ENCODE measurements at regions not wholly inside any gene's neighbourhood (a gene's known extent, or its start where the extent isn't known, plus 50 kb on each side); places are given as distances from the start of the nearest gene placed in this dataset.

DNA sequence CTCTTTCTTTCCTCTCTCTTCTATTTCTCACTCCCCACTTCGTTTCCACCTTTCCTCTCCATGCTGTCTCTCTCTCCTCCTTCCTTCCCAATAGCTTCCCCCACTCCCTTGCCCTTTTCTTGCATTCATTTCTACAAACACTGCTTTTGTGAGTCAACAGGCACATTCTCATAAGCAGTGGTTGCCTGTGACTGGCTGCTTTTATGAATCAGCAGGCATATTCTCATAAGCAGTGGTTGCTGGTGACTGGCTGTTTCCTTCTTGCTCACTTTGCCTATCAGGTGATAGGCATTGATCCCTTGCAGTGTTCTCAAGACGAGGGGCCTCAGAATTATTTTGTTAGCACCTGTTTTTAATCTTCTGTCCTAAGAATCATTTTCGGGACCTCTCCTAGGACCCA, 116.1 kb upstream of the ACTBL2 start:
- H4K20me1 ChIP-seq (ENCODE audit: insufficient read depth, low read length): no peaks in the 10 kb centered on the region
- H3F3A ChIP-seq (ENCODE audit: insufficient read depth, low read length): no peaks in the 10 kb centered on the region
- no peak overlapping the region for H3K4me2 ChIP-seq (ENCODE audit: low read length)
- TF ChIP-seq EZH2 (IDR thresholded peaks at IDR 0.05; ENCODE audit: borderline replicate concordance, low read length) (no peak), CTCF (IDR thresholded peaks at IDR 0.05; ENCODE audit: low read length) (no peak)
- H3K9me2 ChIP-seq (ENCODE audit: low read depth, low read length): no peaks in the 10 kb centered on the region
- H3K79me2 ChIP-seq (ENCODE audit: insufficient read depth, low read length): no peaks in the 10 kb centered on the region
- no peaks in the 10 kb centered on the region for H3K27me3 ChIP-seq (ENCODE audit: insufficient read depth, low read length)
- H3K36me3 ChIP-seq (ENCODE audit: insufficient read depth, low read length): no peaks in the 10 kb centered on the region
- no peaks in the 10 kb centered on the region for H3K9me3 ChIP-seq (ENCODE audit: low read length)
- no peak overlapping the region for H3K27ac ChIP-seq (ENCODE audit: low read depth, low read length, poor library complexity, severe bottlenecking)
- no peak overlapping the region for H2AFZ ChIP-seq (ENCODE audit: low read length)
- no peaks in the 10 kb centered on the region for H3K4me1 ChIP-seq (ENCODE audit: insufficient read depth, low read length, severe bottlenecking)
- H3K4me3 ChIP-seq (ENCODE audit: low read depth, low read length, poor library complexity, severe bottlenecking): no peak overlapping the region
- no peak overlapping the region for H3K9ac ChIP-seq (ENCODE audit: low read length)

DNA sequence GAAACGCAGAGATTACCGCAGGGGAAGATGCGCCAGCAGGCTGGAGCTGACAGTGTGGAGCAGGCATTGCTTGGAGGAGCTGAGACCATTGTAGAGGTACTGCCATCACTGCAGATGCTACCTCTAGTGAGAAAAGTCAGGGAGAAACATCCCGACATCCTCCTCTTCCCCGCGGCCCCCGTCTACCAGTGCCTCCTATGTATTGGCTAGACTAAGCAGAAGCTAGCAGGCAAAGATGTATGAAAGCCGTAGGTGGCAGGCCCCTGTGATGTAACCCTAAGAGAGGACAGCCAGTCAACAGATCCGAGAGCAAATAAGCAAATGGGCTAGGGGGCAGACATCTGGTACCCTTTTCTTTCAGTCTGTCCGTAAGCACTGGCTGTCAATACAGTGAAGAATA, 115.5 kb upstream of the ACTBL2 start:
- no peak overlapping the region for H2AFZ ChIP-seq (ENCODE audit: low read length)
- no peaks in the 10 kb centered on the region for H3K4me1 ChIP-seq (ENCODE audit: insufficient read depth, low read length, severe bottlenecking)
- H3K4me2 ChIP-seq (ENCODE audit: low read length): no peak overlapping the region
- no peak overlapping the region for H3K9ac ChIP-seq (ENCODE audit: low read length)
- no peaks in the 10 kb centered on the region for H3K9me2 ChIP-seq (ENCODE audit: low read depth, low read length)
- TF ChIP-seq EZH2 (IDR thresholded peaks at IDR 0.05; ENCODE audit: borderline replicate concordance, low read length): no peak
- TF ChIP-seq CTCF (IDR thresholded peaks at IDR 0.05; ENCODE audit: low read length): no peak
- no peak overlapping the region for H3K4me3 ChIP-seq (ENCODE audit: low read depth, low read length, poor library complexity, severe bottlenecking)
- no peaks in the 10 kb centered on the region for H4K20me1 ChIP-seq (ENCODE audit: insufficient read depth, low read length)
- H3K36me3 ChIP-seq (ENCODE audit: insufficient read depth, low read length): no peaks in the 10 kb centered on the region
- no peaks in the 10 kb centered on the region for H3F3A ChIP-seq (ENCODE audit: insufficient read depth, low read length)
- no peak overlapping the region for H3K27ac ChIP-seq (ENCODE audit: low read depth, low read length, poor library complexity, severe bottlenecking)
- H3K9me3 ChIP-seq (ENCODE audit: low read length): no peaks in the 10 kb centered on the region
- no peaks in the 10 kb centered on the region for H3K27me3 ChIP-seq (ENCODE audit: insufficient read depth, low read length)
- H3K79me2 ChIP-seq (ENCODE audit: insufficient read depth, low read length): no peaks in the 10 kb centered on the region

- Histone ChIP-seq H3K27ac (ENCODE audit: low read depth, low read length, poor library complexity, severe bottlenecking) (no peak overlapping the region), H3K9me2 (ENCODE audit: low read depth, low read length) (no peaks in the 10 kb centered on the region), H3K4me1 (ENCODE audit: insufficient read depth, low read length, severe bottlenecking) (no peaks in the 10 kb centered on the region), H3K9me3 (ENCODE audit: low read length) (no peaks in the 10 kb centered on the region), H2AFZ (ENCODE audit: low read length) (no peak overlapping the region), H3K36me3 (ENCODE audit: insufficient read depth, low read length) (no peaks in the 10 kb centered on the region), H3K4me3 (ENCODE audit: low read depth, low read length, poor library complexity, severe bottlenecking) (no peak overlapping the region), H4K20me1 (ENCODE audit: insufficient read depth, low read length) (no peaks in the 10 kb centered on the region), H3K9ac (ENCODE audit: low read length) (no peak overlapping the region), H3K27me3 (ENCODE audit: insufficient read depth, low read length) (no peaks in the 10 kb centered on the region), H3K4me2 (ENCODE audit: low read length) (no peak overlapping the region), H3K79me2 (ENCODE audit: insufficient read depth, low read length) (no peaks in the 10 kb centered on the region), H3F3A (ENCODE audit: insufficient read depth, low read length) (no peaks in the 10 kb centered on the region)
- TF ChIP-seq CTCF (IDR thresholded peaks at IDR 0.05; ENCODE audit: low read length) (no peak), EZH2 (IDR thresholded peaks at IDR 0.05; ENCODE audit: borderline replicate concordance, low read length) (no peak)
Measured at GRCh38 chr5:57595523-57595991, 112.9 kb upstream of the ACTBL2 start.
